ENCODE measurements at regions not wholly inside any gene's neighbourhood (a gene's known extent, or its start where the extent isn't known, plus 50 kb on each side); places are given as distances from the start of the nearest gene placed in this dataset.

DNA sequence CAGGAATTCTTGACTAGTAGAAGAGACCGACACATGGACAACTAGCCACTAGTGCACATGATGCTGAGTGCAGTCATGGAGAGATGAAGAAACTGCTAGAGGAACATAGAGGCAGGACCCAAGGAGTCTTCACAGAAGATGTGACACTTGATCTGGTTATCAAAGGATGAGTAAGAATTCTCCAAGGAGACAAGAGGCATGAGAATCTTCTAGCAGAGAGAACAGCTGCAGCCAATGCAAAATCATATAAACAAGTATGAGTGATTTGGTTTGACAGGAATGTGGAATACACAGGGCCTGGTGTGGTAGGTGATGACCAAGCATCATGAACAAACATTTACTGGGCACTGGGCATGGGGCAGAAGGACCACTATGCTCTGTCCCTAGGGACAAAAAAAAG, 140.9 kb upstream of the CTTNBP2NL start:
- no peak for DNase-seq (ENCODE audit: low spot score)
- in situ Hi-C loops (cut with HindIII; ENCODE audit: low sequenced_read_pairs): no loop called here

DNA sequence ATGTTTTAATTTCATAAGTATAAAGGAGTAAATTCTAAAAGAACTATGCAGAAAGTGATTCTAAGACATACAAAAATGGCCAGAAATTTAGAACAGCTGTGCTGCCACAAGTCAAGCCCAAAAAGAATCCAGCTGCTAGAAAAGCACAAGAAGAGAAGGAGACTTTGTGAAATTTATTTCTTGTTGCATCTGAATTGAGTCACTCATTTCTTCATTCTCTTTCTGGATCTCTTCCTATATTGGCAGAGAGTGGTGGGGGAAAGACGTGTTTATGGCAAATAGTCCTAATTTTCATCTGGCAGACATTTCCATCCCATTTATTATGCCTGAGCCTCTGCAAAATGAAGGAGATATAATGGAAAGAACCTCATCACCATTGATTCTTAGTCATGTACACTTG, 139.6 kb upstream of the CTTNBP2NL start:
- no peak for DNase-seq (ENCODE audit: low spot score)

DNA sequence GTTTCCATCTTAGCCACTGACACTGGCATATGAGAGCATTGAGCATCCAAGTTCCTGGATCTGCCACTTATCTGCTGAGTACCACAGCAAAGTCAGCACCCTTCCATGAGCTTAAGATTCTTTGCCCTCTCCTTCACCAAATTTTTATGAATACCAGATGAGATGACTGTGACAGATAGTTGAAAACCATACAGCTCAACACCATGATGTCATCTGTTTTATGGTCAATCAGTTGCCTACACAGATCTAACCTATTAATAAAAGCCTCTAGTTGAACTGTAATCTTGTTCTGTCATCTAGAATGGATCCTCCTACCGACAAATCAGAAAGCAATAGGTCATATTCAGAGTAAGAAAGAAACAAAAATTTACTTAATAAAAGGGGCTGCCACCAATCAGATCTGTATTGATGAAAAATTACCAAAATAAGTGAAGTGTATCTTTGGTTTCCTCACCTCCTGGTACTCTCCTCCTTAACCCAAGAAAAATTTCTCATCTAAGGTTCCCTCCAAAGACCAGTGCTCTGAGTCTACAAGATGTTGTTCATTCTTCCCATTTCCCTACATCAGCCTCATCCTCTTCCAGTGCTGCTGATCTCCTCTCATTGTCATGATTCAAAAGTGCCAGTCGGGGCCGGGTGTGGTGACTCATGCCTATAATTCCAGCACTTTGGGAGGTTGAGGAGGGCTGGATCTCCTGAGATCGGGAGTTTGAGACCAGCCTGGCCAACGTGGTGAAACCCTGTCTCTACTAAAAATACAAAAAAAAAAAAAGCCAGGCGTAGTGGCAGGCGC, 138.8 kb upstream of the CTTNBP2NL start:
- in situ Hi-C loops (cut with HindIII; ENCODE audit: low sequenced_read_pairs): no loop called here
- no peak for DNase-seq (ENCODE audit: low spot score)

More for the DNA sequence above, 139.6 kb upstream of the CTTNBP2NL start:
- in situ Hi-C loops (cut with HindIII; ENCODE audit: low sequenced_read_pairs): no loop called here

DNA sequence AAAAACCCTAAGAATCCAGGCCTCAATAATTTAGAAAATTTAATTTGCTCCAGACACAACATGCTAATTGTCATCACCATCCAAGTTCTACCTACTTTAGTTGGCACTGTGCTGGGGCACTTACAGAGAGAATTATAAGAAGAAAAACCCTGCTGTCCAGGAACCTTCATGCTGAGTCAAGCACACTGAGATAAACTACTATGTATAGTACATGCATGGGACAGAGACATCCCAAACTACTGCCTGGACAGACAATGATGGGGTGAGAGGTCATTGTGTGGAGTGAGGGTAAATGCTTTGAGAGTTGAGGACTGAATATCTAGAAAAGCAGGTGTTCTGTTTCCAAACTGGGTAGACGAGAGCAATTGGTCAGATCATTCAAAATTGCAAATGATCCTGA, 135.3 kb upstream of the CTTNBP2NL start:
- in situ Hi-C loops (cut with HindIII; ENCODE audit: low sequenced_read_pairs): no loop called here
- no peak for DNase-seq (ENCODE audit: low spot score)

DNA sequence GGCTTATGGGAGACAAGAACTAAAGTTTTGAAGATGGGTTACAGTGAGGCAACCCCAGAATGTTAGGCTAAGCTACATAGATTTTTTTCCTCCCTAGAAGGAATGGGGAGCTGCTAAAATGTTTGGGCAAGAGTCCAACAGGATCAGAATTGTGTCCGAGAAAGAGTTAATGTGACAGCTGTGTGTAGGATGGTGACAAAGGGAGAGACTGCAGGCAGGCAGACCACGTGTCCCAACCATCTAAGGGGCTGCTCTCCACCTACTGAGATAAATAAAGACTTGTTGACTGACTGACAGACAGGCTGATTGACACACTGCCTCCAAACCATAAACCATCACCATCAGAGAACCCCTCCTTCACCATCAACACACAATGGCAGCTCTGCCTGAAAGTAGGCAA, 133.7 kb upstream of the CTTNBP2NL start:
- in situ Hi-C loops (cut with HindIII; ENCODE audit: low sequenced_read_pairs): no loop called here

DNA sequence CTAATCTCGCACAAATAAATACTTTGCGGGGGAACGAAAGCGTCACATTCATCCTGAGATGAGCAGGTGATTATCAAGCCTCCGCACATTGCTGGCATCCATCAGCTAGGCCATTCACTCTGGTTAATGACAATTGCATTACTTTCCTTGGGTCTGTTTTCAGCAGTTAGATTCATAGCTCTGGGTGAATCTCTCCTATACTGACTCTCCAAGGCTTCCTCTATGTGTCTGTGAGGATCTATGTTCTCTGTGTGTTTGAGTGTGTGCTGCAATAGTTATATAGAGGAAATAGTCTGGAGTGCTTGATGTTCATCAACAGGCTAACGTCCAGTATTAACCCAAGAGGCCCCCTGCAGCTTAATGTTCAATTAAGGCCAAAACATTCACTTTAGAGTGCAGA, 133.0 kb upstream of the CTTNBP2NL start:
- DNase-seq (ENCODE audit: low spot score): no peak
- in situ Hi-C loops (cut with HindIII; ENCODE audit: low sequenced_read_pairs): no loop called here

More for the DNA sequence above, 133.7 kb upstream of the CTTNBP2NL start:
- no peak for DNase-seq (ENCODE audit: low spot score)

DNA sequence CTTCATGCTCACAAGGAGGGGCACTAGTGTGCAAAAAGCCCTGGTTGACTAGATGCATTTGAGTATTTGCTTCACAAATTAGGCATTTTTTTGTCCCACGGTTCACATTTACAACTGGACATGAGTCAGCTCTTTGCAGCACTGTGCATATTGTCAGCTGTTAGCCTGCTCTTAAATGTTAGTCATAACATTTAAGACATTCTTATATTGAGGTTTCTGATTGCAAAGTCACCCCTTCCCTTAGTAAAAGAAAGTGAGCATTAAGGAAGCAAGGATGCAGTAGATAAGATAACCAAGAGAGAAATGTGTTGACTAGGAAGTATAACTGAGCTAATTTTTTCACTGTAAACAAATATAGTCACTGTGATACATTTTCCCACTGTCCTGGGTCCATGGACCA, 132.6 kb upstream of the CTTNBP2NL start:
- no peak for DNase-seq (ENCODE audit: low spot score)
- in situ Hi-C loops (cut with HindIII; ENCODE audit: low sequenced_read_pairs): no loop called here

DNA sequence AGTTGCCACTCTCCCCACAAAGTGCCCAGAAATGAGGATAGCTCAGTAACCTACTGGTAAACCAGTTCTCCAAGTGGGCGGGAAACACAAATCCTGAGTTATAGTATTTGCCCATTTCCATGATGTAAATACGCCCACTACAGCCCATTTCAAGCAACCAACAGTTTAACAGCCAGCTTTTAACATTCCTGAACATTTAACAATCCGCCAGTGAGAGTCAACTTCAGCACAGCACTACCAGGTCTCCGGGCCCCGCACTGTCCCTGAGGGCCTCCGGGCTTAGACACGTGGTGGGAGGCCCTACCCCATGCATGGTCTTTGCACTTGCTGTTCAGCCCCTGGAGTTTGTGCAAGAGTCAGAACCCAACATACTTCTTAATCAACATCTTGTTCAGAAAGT, 132.0 kb upstream of the CTTNBP2NL start:
- no peak for DNase-seq (ENCODE audit: low spot score)
- in situ Hi-C loops (cut with HindIII; ENCODE audit: low sequenced_read_pairs): no loop called here

DNA sequence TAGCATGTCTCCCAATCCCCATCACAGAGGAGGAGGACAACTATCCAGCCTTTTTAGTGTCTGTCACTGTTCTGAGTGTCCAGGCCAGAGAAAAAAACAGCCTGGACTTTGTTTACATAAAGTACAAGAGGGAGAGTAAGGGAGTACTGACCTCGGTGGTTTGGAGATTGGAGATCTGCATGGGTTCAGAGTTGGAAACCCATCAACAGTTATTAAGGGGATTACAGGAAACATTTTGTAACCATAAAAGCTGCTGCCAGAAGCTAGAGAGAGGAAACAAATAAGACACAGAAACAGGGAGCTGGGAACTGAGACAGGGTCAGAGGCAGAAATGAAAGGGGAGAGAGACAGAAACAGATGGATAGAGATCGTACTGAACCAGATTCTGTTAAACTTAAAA, 131.5 kb upstream of the CTTNBP2NL start:
- in situ Hi-C loops (cut with HindIII; ENCODE audit: low sequenced_read_pairs): no loop called here
- no peak for DNase-seq (ENCODE audit: low spot score)

DNA sequence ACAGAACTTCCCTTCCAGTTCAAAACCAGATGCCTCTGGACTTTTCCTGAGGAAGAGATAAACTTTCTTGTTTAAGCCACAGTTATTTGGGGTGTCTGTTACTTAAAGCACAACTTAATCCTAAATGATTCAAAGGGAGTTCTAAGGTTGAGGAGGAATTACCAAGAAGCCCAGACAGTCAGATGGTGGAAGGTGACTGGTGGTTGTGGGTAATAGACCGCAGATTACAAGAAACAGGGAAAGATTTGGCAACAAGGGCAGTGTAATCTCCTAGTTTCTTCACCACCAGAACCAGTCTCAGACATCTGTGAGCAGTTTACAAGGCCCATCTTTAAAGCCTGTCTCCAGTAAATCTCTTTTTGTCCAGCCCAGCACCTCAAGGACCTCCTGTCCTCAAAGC, 130.1 kb upstream of the CTTNBP2NL start:
- DNase-seq (ENCODE audit: low spot score): no peak
- in situ Hi-C loops (cut with HindIII; ENCODE audit: low sequenced_read_pairs): no loop called here

DNA sequence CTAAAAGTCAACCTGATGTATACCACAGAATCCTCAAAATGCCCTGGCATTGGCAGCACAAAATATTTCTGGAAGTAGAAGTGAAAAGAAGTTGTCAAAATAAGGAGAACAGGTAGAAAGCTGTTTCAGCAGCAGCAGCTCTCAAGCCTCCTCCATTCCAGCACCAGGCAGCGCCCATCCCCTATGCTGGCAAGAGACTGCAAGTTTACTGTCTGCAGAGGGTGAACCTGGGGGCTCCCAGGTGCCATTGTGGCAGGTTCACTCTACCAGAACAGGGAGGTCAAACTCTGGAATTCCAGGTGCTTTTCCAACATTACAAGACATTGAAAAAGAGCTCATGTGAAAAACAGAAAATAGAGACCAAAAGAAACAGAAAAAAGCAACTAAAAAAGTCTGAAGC, 128.8 kb upstream of the CTTNBP2NL start:
- DNase-seq (ENCODE audit: low spot score): no peak
- in situ Hi-C loops (cut with HindIII; ENCODE audit: low sequenced_read_pairs): no loop called here

DNA sequence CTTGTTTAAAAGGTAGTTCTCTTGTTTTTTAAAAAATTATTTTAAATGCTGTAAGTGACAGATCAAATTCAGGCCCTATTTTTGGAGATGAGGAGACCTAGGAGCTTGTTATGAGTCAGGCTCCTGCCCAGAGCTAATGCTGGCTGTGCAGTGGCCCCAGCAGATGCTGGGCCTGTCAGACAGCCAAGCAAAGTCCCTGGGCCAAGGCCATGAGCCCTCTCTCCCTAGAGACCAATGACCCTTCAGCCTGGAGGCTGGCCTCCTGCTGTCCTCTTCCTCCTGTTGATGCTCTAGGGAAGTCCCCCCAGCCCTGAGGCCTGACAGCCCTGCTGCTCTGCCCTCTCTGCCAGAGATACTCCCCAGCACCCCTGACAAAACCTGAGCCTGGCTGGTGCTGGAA, 128.1 kb upstream of the CTTNBP2NL start:
- peak; percentile 58 for DNase-seq (ENCODE audit: low spot score)
- in situ Hi-C loops (cut with HindIII; ENCODE audit: low sequenced_read_pairs): no loop called here

DNA sequence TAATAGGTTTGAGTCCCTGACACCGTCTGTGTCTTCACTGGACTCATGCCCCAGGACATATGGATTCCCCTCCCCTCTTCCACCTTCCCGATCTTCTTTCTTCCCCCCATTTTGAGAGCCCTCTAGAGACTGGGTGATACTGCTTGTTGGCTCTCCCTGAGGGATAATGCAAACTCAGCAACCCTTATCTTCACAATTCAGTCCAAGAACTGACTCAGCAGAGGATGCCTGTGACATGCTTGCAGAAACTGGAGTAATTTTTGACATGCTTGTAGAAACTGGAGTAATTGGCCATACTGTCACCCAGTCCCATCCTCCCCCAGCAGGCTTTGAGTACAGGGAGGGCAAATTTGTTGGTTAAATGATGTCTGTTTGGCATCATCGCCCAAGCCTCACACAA, 127.6 kb upstream of the CTTNBP2NL start:
- DNase-seq (ENCODE audit: low spot score): no peak
- in situ Hi-C loops (cut with HindIII; ENCODE audit: low sequenced_read_pairs): no loop called here

DNA sequence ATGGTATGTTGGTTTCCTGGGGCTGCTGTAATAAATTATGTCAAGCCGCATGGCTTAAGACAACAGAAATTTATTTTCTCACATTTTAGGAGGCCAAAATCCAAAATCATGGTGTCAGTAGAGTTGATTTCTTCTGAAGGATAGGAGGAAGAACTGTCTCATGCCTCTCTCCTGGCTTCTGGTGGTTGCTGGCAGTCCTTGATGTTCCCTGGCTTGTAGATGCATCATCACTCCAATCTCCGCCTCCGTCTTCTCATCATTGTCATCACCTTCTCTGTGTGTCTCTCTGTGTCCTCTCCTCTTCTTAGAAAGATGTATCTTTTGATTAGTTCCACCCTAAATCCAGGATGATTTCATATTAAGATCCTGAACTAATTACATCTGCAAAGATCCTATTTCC, 124.7 kb upstream of the CTTNBP2NL start:
- DNase-seq (ENCODE audit: low spot score): no peak
- in situ Hi-C loops (cut with HindIII; ENCODE audit: low sequenced_read_pairs): no loop called here

DNA sequence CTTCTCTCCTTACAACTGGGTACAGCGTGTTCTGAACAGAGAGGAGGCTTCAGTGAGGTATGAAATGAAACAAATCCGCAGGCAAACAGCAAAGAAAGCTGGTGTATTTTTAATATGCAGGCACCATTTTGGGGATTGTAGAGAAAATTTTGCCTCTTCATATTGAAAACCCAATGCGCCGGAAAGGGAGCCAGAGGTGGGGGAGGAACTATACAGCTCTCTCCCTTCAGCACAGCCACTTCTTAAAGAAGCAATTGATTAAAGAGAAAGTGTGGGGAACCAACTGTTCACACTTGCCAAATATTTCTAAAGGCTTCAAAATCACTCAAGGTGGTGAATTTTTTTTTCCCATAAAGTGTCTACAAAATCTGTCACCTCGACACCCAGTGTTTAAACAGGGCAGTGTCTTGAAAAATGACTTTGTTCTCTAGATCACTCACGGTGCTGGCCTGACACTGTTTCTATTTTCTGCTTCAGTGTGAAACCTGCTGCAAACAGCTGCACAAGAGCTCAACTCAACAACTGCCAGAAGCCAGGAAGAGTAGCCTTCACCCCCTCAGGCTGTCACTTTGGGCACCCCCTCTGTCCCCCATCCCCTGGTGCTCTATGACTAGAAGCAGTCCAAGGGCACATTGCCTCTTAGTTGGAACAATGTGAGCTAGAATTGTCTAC, 123.8 kb upstream of the CTTNBP2NL start:
- no peak for DNase-seq (ENCODE audit: low spot score)
- in situ Hi-C loops (cut with HindIII; ENCODE audit: low sequenced_read_pairs): no loop called here

DNA sequence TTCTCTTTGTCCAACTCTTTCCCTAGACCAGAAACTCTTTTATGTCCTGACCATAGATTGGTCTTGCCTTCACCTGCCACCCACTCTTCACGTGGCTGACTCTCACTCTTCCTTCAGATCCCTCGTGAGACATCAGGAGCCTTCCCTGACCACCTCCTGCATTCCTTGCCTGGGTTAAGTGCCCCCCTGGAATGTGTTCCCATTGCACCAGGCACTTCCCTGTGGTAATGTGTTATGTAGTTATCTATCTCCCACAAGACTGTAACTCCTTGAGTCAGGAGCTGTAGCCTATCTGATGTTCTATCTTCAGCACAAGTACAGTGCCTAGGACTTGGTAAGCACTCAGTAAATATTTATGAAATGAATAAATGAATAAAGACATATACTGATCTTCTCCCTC, 111.2 kb upstream of the CTTNBP2NL start:
- in situ Hi-C loops (cut with HindIII; ENCODE audit: low sequenced_read_pairs): no loop called here

DNA sequence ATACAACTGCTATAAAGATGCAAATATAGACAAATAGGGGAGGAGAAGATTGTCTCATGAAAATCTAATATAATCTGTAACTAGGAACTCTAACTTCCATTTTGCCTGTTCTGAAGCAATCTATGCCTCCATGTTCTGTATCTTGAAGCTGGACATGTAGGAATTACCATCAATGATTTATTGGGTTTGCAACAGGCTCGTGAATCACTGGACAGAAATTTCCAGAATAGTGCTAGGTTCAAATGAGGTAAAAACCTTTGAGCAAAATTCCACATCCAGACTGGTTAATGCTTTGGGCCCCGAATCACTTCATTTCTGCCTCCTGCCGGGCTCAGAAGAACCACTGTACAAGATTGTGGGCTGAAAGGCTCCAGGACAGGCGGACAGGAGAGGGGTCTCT, 110.7 kb upstream of the CTTNBP2NL start:
- DNase-seq (ENCODE audit: low spot score): no peak
- in situ Hi-C loops (cut with HindIII; ENCODE audit: low sequenced_read_pairs): no loop called here

More for the DNA sequence above, 111.2 kb upstream of the CTTNBP2NL start:
- DNase-seq (ENCODE audit: low spot score): no peak

DNA sequence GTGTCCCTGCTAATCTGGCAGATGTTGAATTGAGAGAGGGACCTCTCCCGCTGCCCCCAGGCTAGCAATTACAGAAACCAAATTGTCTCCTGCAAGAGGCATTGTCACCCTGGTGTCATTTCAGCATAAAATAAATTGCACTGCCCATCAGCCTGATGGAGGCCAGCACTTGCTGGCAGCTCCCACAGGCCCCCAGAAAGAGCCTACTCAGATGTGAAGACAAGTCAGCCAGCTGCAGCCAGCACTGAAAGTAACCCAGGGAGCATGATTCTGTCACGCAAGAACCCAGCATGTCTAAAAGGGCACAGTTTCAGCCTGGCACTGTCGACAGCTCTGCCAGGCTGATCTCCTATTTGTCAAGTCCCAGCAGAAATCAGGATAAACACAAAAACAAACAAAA, 110.3 kb upstream of the CTTNBP2NL start:
- DNase-seq (ENCODE audit: low spot score): no peak
- in situ Hi-C loops (cut with HindIII; ENCODE audit: low sequenced_read_pairs): no loop called here

DNA sequence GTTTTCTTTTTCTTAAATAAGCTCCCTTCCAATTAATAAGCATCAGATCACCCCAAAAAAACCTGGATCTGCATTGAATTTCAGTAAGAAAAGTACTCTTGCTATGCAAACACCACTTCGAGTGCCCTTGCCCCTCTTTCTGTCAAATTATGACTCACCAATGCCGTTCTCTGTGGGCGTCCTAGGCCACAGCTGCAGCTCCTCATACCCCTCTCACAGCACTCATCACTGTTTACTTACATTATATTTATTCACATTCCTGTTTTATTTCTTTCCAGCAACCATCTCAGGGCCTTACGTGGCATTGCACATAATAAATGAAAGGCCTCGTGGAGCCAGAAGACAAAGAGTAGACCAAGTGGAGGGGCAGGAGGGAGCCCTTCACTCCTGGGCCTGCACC, 99.1 kb upstream of the CTTNBP2NL start:
- in situ Hi-C loops (cut with HindIII; ENCODE audit: low sequenced_read_pairs): no loop called here
- no peak for DNase-seq (ENCODE audit: low spot score)

DNA sequence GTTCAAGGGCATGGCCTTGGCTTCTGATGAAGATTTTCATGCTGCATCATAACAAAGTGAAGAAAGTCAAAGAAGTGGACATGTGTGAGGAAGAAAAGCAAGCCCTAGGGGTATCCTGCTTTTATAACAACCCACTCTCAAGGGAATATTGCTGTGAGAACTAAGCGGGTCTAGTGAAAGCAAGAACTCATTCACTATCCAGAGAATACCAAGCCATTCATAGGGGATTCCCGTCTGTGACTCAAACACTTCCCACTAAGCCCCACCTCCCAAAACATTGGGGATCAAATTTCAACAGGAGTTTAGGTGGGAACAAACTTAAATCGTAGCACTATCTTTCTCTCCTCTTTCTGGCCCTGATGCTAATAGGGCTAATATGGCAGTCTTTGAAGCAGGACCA, 98.5 kb upstream of the CTTNBP2NL start:
- in situ Hi-C loops (cut with HindIII; ENCODE audit: low sequenced_read_pairs): no loop called here
- DNase-seq (ENCODE audit: low spot score): no peak

DNA sequence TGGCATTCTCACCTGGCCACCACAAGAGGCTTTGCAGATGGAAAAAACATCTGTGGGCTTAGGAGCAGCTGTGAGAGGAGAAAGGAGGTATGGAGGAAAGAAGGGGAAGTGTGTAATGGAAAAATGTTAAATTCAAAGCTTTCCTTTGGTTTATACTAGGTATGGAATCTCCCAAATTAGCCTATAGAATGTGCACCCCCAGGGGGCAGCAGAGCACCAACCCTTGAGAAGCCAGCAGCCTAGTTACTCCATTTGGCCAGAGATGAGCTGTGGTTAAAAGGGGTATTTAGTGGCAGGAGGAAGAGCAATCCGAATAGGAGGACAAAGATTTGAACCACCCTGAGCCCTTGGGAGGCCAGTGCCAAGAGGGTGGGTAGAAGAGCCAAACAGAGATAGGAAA, 97.5 kb upstream of the CTTNBP2NL start:
- in situ Hi-C loops (cut with HindIII; ENCODE audit: low sequenced_read_pairs): no loop called here
- peak; percentile 46 for DNase-seq (ENCODE audit: low spot score)
